Tibial nerve (tissue), 4 donors: ENCODE measurements at regions not wholly inside any gene's neighbourhood (a gene's known extent, or its start where the extent isn't known, plus 50 kb on each side); places are given as distances from the start of the nearest gene placed in this dataset.

Experiments
- DNase-seq, 2 donors: peaks; one replicate each; pipeline ENCODE4 v3.0.0-alpha.2; 2019; ENCODE audit warnings: low spot score in 2 of 2
- H3K27ac ChIP-seq, 4 donors: fragments of 200-600 bp; sonication (generic) in 3 of 4; one replicate each; pipeline ENCODE4 v1.5.1; 2017 to 2019; ENCODE audit warnings: mild to moderate bottlenecking in 1 of 4
- H3K27me3 ChIP-seq, 2 donors: fragments of 200-600 bp; sonication (generic) in 1 of 2; one replicate each; pipeline versions ENCODE4 v1.5.1 to v1.6.0; 2017 to 2019
- H3K36me3 ChIP-seq, 3 donors: fragments of 200-600 bp; sonication (generic); one replicate each; pipeline ENCODE4 v1.5.1; 2018 to 2019
- H3K4me1 ChIP-seq, 4 donors: fragments of 200-600 bp; sonication (generic) in 3 of 4; one replicate each; pipeline ENCODE4 v1.5.1; 2017 to 2019
- H3K4me3 ChIP-seq, 4 donors: fragments of 200-600 bp; sonication (generic) in 3 of 4; one replicate each; pipeline ENCODE4 v1.5.1; 2017 to 2019; ENCODE audit warnings: mild to moderate bottlenecking in 1 of 4, moderate library complexity in 1 of 4
- H3K9me3 ChIP-seq, 4 donors: fragments of 200-600 bp; sonication (generic) in 3 of 4; one replicate each; pipeline ENCODE4 v1.5.1; 2017 to 2019
- CTCF ChIP-seq, 5 experiments: fragments of 200-600 bp in 3 of 5; fragments of 450-650 bp in 2 of 5; sonication (generic) in 3 of 5; IDR thresholded peaks; one replicate each; pipeline ENCODE4 v1.5.1; 2016 to 2019; ENCODE audit warnings: antibody characterized with exemption in 5 of 5, mild to moderate bottlenecking in 3 of 5, moderate library complexity in 2 of 5
- EP300 ChIP-seq, 2 donors: sonication (generic); formaldehyde crosslinking; IDR thresholded peaks; one replicate each; pipeline ENCODE4 v1.6.1; 2017; ENCODE audit warnings: antibody characterized with exemption in 2 of 2, mild to moderate bottlenecking in 1 of 2
- POLR2A ChIP-seq, 2 donors: fragments of 450-650 bp; IDR thresholded peaks; one replicate each; pipeline ENCODE4 v1.6.1; 2017; ENCODE audit warnings: antibody characterized with exemption in 2 of 2, mild to moderate bottlenecking in 2 of 2, moderate library complexity in 2 of 2
- WGBS, 2 donors: methylation state at CpG; one replicate each; pipeline ENCODE4 v1.1.5; 2018; 5-methylcytosine and 5-hydroxymethylcytosine counted together

GRCh38 chr2:196452758-196453157, 186.8 kb upstream of the CCDC150 start:
- TF ChIP-seq EP300 (IDR thresholded peaks at IDR 0.05): no peak
- TF ChIP-seq POLR2A (IDR thresholded peaks at IDR 0.05): no peak
- Histone ChIP-seq H3K9me3 (no peaks in the 10 kb centered on the region), H3K4me3 (no peak overlapping the region), H3K36me3 (no peaks in the 10 kb centered on the region), H3K27ac (no peak overlapping the region), H3K27me3 (no peaks in the 10 kb centered on the region), H3K4me1 (no peaks in the 10 kb centered on the region)
- DNase-seq: no peak

- peak in 1 of 2 donors; percentile 55 for DNase-seq
- no peak overlapping the region for H3K27ac ChIP-seq
- H3K27me3 ChIP-seq: no peaks in the 10 kb centered on the region
Measured at GRCh38 chr2:196453613-196454047, 185.9 kb upstream of the CCDC150 start.

GRCh38 chr2:196454492-196454891, 185.0 kb upstream of the CCDC150 start:
- H3K27me3 ChIP-seq: no peaks in the 10 kb centered on the region
- no peak overlapping the region for H3K27ac ChIP-seq
- WGBS, 2 donors: 97 to 100% methylated on average over 1 of the region's 1 CpG
- TF ChIP-seq CTCF (IDR thresholded peaks at IDR 0.05): no peak
- no peak for TF ChIP-seq POLR2A (IDR thresholded peaks at IDR 0.05)
- H3K4me1 ChIP-seq: no peaks in the 10 kb centered on the region
- no peak overlapping the region for H3K4me3 ChIP-seq
- no peaks in the 10 kb centered on the region for H3K9me3 ChIP-seq
- no peak for DNase-seq
- H3K36me3 ChIP-seq: no peaks in the 10 kb centered on the region

More at GRCh38 chr2:196453613-196454047, 185.9 kb upstream of the CCDC150 start:
- no peaks in the 10 kb centered on the region for H3K4me1 ChIP-seq
- TF ChIP-seq EP300 (IDR thresholded peaks at IDR 0.05) (no peak), CTCF (IDR thresholded peaks at IDR 0.05) (peak in 4 of 5 experiments; percentile 19 to 37 (median 24))
- no peaks in the 10 kb centered on the region for H3K9me3 ChIP-seq
- no peak overlapping the region for H3K4me3 ChIP-seq
- no peaks in the 10 kb centered on the region for H3K36me3 ChIP-seq
- WGBS, 2 donors: 27 to 32% methylated on average over 4 of the region's 4 CpGs

- Histone ChIP-seq H3K9me3 (no peaks in the 10 kb centered on the region), H3K36me3 (no peaks in the 10 kb centered on the region), H3K4me3 (no peak overlapping the region), H3K4me1 (no peaks in the 10 kb centered on the region), H3K27me3 (no peaks in the 10 kb centered on the region), H3K27ac (no peak overlapping the region)
- no peak for DNase-seq
- 57 to 69% methylated on average over 7 of the region's 7 CpGs for WGBS, 2 donors
- TF ChIP-seq EP300 (IDR thresholded peaks at IDR 0.05): no peak
- TF ChIP-seq POLR2A (IDR thresholded peaks at IDR 0.05): no peak
- TF ChIP-seq CTCF (IDR thresholded peaks at IDR 0.05): no peak
Measured at GRCh38 chr2:196459539-196459938, 180.0 kb upstream of the CCDC150 start.

- no peaks in the 10 kb centered on the region for H3K4me1 ChIP-seq
- no peaks in the 10 kb centered on the region for H3K36me3 ChIP-seq
- H3K9me3 ChIP-seq: no peaks in the 10 kb centered on the region
- TF ChIP-seq POLR2A (IDR thresholded peaks at IDR 0.05) (no peak), EP300 (IDR thresholded peaks at IDR 0.05) (no peak), CTCF (IDR thresholded peaks at IDR 0.05) (no peak)
- no peak overlapping the region for H3K4me3 ChIP-seq
- no peaks in the 10 kb centered on the region for H3K27me3 ChIP-seq
- no peak overlapping the region for H3K27ac ChIP-seq
- DNase-seq: no peak
- WGBS, 2 donors: 73 to 81% methylated on average over 1 of the region's 1 CpG
Measured at GRCh38 chr2:196463706-196464105, 175.8 kb upstream of the CCDC150 start.

- H3K4me3 ChIP-seq: no peak overlapping the region
- no peak overlapping the region for H3K27ac ChIP-seq
- H3K36me3 ChIP-seq: no peaks in the 10 kb centered on the region
- H3K4me1 ChIP-seq: no peaks in the 10 kb centered on the region
- no peak for TF ChIP-seq EP300 (IDR thresholded peaks at IDR 0.05)
- TF ChIP-seq CTCF (IDR thresholded peaks at IDR 0.05): no peak
- TF ChIP-seq POLR2A (IDR thresholded peaks at IDR 0.05): no peak
- H3K9me3 ChIP-seq: no peaks in the 10 kb centered on the region
- WGBS, 2 donors: 77% methylated on average over 2 of the region's 2 CpGs
- DNase-seq: no peak
- no peaks in the 10 kb centered on the region for H3K27me3 ChIP-seq
Measured at GRCh38 chr2:196464311-196464710, 175.2 kb upstream of the CCDC150 start.
